K562 (cell line): ENCODE measurements at regions not wholly inside any gene's neighbourhood (a gene's known extent, or its start where the extent isn't known, plus 50 kb on each side); places are given as distances from the start of the nearest gene placed in this dataset.

Experiments
- CBX2 ChIP-seq: fragments of 200-600 bp; sonication (generic); IDR thresholded peaks from one replicate; pipeline ENCODE4 v1.6.1; 2012; ENCODE audit warnings: mild to moderate bottlenecking, low read length, inconsistent platforms; ENCODE audit not compliant: insufficient read depth, poor library complexity, severe bottlenecking
- SRF ChIP-seq, 2 experiments: fragments of 250-450, 450-650 bp in 1 of 2; sonication (Bioruptor Pico) in 1 of 2; sonication (generic) in 1 of 2; formaldehyde crosslinking; IDR thresholded peaks; 2 replicates each; pipeline versions ENCODE4 v1.5.0 to v1.5.1; 2020 to 2022; ENCODE audit warnings: mild to moderate bottlenecking in 1 of 2, missing genetic modification reagents in 1 of 2

DNA sequence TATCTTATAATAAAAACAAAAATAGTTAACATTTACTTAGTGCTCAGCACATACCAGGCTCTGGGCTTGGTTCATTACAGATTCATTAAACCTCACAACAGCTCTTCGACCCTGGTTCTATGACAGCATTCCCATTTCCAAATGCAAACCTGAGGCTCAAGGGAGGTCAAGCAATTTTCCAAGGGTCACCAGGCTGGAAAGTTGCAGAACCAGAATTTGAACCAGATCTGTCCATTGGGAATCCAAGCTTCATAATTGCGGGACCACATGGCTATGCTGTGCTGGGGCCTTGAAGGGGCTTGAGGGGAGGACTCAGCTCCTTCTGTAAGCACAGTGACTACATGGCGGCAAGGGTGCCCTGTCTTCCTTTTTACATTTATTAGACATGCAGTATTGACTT lies 197.3 kb upstream of the LNX1 start:
- no peak for TF ChIP-seq CBX2
- TF ChIP-seq SRF (CRISPR knock-in tag; IDR thresholded peaks at IDR 0.05) = no peak
